Neutrophil (primary cell): ENCODE measurements at regions not wholly inside any gene's neighbourhood (a gene's known extent, or its start where the extent isn't known, plus 50 kb on each side); places are given as distances from the start of the nearest gene placed in this dataset.

Experiments
- H3K27ac ChIP-seq: fragments of 200-600 bp; sonication (generic); 2 replicates; pipeline ENCODE4 v1.5.1; 2016; ENCODE audit warnings: mild to moderate bottlenecking, moderate library complexity
- H3K27me3 ChIP-seq: fragments of 200-600 bp; sonication (generic); 2 replicates; pipeline ENCODE4 v1.6.0; 2016; ENCODE audit warnings: mild to moderate bottlenecking
- H3K36me3 ChIP-seq: fragments of 200-600 bp; sonication (generic); 2 replicates; pipeline ENCODE4 v1.5.1; 2017
- H3K4me1 ChIP-seq, 2 experiments: fragments of 200-600 bp in 1 of 2; sonication (generic) in 1 of 2; 1 replicate in 1 of 2; 2 replicates in 1 of 2; pipeline versions ENCODE4 v1.5.1 to v1.6.1; 2013 to 2016; ENCODE audit warnings: low read depth in 1 of 2, low read length in 1 of 2, mild to moderate bottlenecking in 1 of 2, moderate library complexity in 1 of 2; ENCODE audit not compliant: control insufficient read depth in 1 of 2, insufficient read depth in 1 of 2
- H3K4me3 ChIP-seq, 2 experiments: fragments of 200-600 bp in 1 of 2; sonication (generic) in 1 of 2; 1 replicate in 1 of 2; 2 replicates in 1 of 2; pipeline ENCODE4 v1.5.1; 2013 to 2016; ENCODE audit warnings: low read depth in 1 of 2, low read length in 1 of 2, mild to moderate bottlenecking in 1 of 2, moderate library complexity in 1 of 2
- H3K9me3 ChIP-seq: fragments of 200-600 bp; sonication (generic); 2 replicates; pipeline ENCODE4 v1.5.1; 2016
- CTCF ChIP-seq: fragments of 200-600 bp; sonication (generic); IDR thresholded peaks from 2 replicates; pipeline ENCODE4 v1.5.1; 2016; ENCODE audit warnings: antibody characterized with exemption

- H3K36me3 ChIP-seq = no peaks in the 10 kb centered on the region
- peaks cover 4% of the 10 kb centered on the region for H3K9me3 ChIP-seq
- H3K27me3 ChIP-seq = no peaks in the 10 kb centered on the region
- no peaks in the 10 kb centered on the region for H3K4me1 ChIP-seq
- TF ChIP-seq CTCF = no peak
- no peak overlapping the region for H3K27ac ChIP-seq
- no peak overlapping the region for H3K4me3 ChIP-seq
These were observed 862.3 kb downstream of the TYW1 start for GRCh38 chr7:67858931-67859330.

- H3K27me3 ChIP-seq = no peaks in the 10 kb centered on the region
- no peak overlapping the region for H3K4me3 ChIP-seq
- no peak overlapping the region for H3K27ac ChIP-seq
- H3K9me3 ChIP-seq = peaks cover 4% of the 10 kb centered on the region
- H3K4me1 ChIP-seq = no peaks in the 10 kb centered on the region
- H3K36me3 ChIP-seq = no peaks in the 10 kb centered on the region
- no peak for TF ChIP-seq CTCF
These were observed 867.3 kb downstream of the TYW1 start for GRCh38 chr7:67863911-67864310.

- no peak overlapping the region for H3K4me3 ChIP-seq
- H3K27me3 ChIP-seq = no peaks in the 10 kb centered on the region
- no peak overlapping the region for H3K27ac ChIP-seq
- H3K9me3 ChIP-seq = peaks cover 4% of the 10 kb centered on the region
- TF ChIP-seq CTCF = no peak
- no peaks in the 10 kb centered on the region for H3K36me3 ChIP-seq
- no peaks in the 10 kb centered on the region for H3K4me1 ChIP-seq
These were observed 869.4 kb downstream of the TYW1 start for GRCh38 chr7:67866054-67866453.

GRCh38 chr7:67866812-67867211 is 870.2 kb downstream of the TYW1 start:
- Histone ChIP-seq H3K4me1 (no peaks in the 10 kb centered on the region), H3K27me3 (no peaks in the 10 kb centered on the region), H3K4me3 (no peak overlapping the region), H3K27ac (no peak overlapping the region), H3K36me3 (no peaks in the 10 kb centered on the region), H3K9me3 (peaks cover 4% of the 10 kb centered on the region)
- TF ChIP-seq CTCF = no peak

GRCh38 chr7:67870396-67870795 is 873.8 kb downstream of the TYW1 start:
- Histone ChIP-seq H3K9me3 (no peaks in the 10 kb centered on the region), H3K36me3 (no peaks in the 10 kb centered on the region), H3K27ac (no peak overlapping the region), H3K27me3 (no peaks in the 10 kb centered on the region), H3K4me3 (no peak overlapping the region), H3K4me1 (no peaks in the 10 kb centered on the region)
- no peak for TF ChIP-seq CTCF

GRCh38 chr7:67875558-67875957 is 878.9 kb downstream of the TYW1 start:
- H3K27ac ChIP-seq = no peak overlapping the region
- no peaks in the 10 kb centered on the region for H3K9me3 ChIP-seq
- no peaks in the 10 kb centered on the region for H3K36me3 ChIP-seq
- TF ChIP-seq CTCF = no peak
- no peaks in the 10 kb centered on the region for H3K4me1 ChIP-seq
- no peaks in the 10 kb centered on the region for H3K27me3 ChIP-seq
- no peak overlapping the region for H3K4me3 ChIP-seq
